ENCODE measurements at regions not wholly inside any gene's neighbourhood (a gene's known extent, or its start where the extent isn't known, plus 50 kb on each side); places are given as distances from the start of the nearest gene placed in this dataset.

DNA sequence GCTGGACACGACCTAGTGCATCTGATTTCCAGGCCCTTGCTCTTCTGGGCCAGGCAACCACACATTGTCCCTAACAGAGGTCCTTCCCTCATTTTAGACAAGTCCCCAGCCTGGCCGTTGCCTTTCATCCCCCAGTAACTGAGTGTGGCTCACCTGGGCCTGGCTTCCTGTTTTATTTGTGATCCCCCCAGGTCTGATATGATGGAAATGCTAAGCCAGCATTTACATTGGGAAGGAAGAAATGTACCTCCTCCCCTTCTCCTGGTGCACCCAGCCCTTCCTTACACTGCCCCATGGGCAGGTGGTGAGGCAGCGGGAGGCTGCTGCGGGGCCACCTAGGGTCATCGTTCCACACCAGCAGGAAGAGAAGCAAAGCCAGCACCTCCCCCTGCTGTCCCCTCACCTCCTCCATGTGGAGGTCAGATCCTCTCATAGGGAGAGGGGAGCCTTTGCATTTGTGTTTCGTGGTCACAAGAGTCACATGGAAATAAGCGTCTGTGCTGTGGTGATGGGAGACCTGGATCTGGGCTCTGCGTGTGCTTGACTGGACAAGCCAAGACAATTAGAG, 108.8 kb downstream of the GLRX3 start:
- TF ChIP-seq, protein P1, sequence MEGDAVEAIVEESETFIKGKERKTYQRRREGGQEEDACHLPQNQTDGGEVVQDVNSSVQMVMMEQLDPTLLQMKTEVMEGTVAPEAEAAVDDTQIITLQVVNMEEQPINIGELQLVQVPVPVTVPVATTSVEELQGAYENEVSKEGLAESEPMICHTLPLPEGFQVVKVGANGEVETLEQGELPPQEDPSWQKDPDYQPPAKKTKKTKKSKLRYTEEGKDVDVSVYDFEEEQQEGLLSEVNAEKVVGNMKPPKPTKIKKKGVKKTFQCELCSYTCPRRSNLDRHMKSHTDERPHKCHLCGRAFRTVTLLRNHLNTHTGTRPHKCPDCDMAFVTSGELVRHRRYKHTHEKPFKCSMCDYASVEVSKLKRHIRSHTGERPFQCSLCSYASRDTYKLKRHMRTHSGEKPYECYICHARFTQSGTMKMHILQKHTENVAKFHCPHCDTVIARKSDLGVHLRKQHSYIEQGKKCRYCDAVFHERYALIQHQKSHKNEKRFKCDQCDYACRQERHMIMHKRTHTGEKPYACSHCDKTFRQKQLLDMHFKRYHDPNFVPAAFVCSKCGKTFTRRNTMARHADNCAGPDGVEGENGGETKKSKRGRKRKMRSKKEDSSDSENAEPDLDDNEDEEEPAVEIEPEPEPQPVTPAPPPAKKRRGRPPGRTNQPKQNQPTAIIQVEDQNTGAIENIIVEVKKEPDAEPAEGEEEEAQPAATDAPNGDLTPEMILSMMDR (IDR thresholded peaks at IDR 0.05) = no peak
- no peak for TF ChIP-seq POLR2A (IDR thresholded peaks at IDR 0.05)
